ENCODE measurements at regions not wholly inside any gene's neighbourhood (a gene's known extent, or its start where the extent isn't known, plus 50 kb on each side); places are given as distances from the start of the nearest gene placed in this dataset.

DNA sequence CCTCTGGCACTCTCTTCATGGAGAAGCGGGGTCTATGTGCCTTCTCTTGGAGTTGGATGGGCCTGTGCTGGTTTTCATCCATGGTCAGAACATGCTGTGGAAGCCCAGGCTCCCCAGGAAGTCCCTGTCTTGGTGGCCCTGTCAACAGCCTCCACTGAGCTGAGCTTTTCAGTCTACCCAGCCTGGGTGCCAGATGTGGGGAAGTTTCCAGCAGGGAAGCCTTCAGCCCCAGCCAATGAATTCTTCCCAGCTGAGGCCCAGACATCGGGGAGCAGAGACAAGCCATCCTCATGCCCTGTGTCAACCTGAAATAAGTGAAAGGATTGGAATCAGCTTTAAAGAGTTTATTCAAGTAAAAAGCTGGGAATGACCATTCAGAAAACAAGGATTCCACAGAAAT lies 75.1 kb upstream of the PGBD5 start:
- H3K36me3 Mint-ChIP-seq (ENCODE audit: insufficient read depth, unreplicated experiment) = no peaks in the 10 kb centered on the region
- no TSS peak for BruUV-seq (replicated peaks)
- intact Hi-C loops (cut with micrococcal nuclease; ENCODE audit: unreplicated experiment) = no loop called here
- H3K9me3 Mint-ChIP-seq (ENCODE audit: low read depth, unreplicated experiment) = peaks cover 5% of the 10 kb centered on the region
- no peak overlapping the region for H3K4me3 Mint-ChIP-seq (ENCODE audit: low read depth, unreplicated experiment)
- no peak overlapping the region for H3K27ac Mint-ChIP-seq (ENCODE audit: unreplicated experiment)
- TF ChIP-seq, protein P1, sequence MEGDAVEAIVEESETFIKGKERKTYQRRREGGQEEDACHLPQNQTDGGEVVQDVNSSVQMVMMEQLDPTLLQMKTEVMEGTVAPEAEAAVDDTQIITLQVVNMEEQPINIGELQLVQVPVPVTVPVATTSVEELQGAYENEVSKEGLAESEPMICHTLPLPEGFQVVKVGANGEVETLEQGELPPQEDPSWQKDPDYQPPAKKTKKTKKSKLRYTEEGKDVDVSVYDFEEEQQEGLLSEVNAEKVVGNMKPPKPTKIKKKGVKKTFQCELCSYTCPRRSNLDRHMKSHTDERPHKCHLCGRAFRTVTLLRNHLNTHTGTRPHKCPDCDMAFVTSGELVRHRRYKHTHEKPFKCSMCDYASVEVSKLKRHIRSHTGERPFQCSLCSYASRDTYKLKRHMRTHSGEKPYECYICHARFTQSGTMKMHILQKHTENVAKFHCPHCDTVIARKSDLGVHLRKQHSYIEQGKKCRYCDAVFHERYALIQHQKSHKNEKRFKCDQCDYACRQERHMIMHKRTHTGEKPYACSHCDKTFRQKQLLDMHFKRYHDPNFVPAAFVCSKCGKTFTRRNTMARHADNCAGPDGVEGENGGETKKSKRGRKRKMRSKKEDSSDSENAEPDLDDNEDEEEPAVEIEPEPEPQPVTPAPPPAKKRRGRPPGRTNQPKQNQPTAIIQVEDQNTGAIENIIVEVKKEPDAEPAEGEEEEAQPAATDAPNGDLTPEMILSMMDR (IDR thresholded peaks at IDR 0.05; ENCODE audit: unreplicated experiment) = no peak
- no peaks in the 10 kb centered on the region for H3K27me3 Mint-ChIP-seq (ENCODE audit: unreplicated experiment)
- CTCF ChIA-PET = no interaction called here
- no peak for DNase-seq
- H3K4me1 Mint-ChIP-seq (ENCODE audit: low read depth, unreplicated experiment) = peaks cover 19% of the 10 kb centered on the region

- Mint-ChIP-seq H3K27ac (ENCODE audit: unreplicated experiment) (no peak overlapping the region), H3K36me3 (ENCODE audit: insufficient read depth, unreplicated experiment) (no peaks in the 10 kb centered on the region), H3K4me3 (ENCODE audit: low read depth, unreplicated experiment) (no peak overlapping the region), H3K27me3 (ENCODE audit: unreplicated experiment) (peaks cover 3% of the 10 kb centered on the region), H3K4me1 (ENCODE audit: low read depth, unreplicated experiment) (peaks cover 28% of the 10 kb centered on the region), H3K9me3 (ENCODE audit: low read depth, unreplicated experiment) (peaks cover 5% of the 10 kb centered on the region)
- CTCF ChIA-PET = no interaction called here
- TF ChIP-seq, protein P1 (IDR thresholded peaks at IDR 0.05; ENCODE audit: unreplicated experiment) = no peak
- BruUV-seq (replicated peaks) = no TSS peak
- DNase-seq = no peak
- intact Hi-C loops (cut with micrococcal nuclease; ENCODE audit: unreplicated experiment) = no loop called here
Observed at GRCh38 chr1:230500063-230500462, 73.9 kb upstream of the PGBD5 start.

DNA sequence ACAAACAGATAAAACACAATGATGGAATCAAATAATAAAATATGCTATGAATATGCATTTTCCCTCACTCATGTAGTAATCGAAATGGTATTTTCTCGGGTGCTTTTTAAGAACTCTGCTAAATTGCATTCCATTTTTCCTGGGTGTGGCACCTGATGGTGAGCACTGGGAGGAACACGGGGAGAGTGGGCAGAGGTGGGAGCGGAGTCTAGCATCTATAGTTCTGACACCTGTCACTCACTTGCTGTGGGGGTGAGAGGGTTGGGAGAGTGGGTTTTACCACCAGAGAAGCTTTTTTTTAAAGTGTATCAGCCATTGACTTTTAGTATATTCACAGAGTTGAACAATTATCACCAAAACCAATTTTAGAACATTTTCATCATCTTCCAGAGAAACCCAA lies 73.4 kb upstream of the PGBD5 start:
- Mint-ChIP-seq H3K4me3 (ENCODE audit: low read depth, unreplicated experiment) (no peak overlapping the region), H3K4me1 (ENCODE audit: low read depth, unreplicated experiment) (peaks cover 28% of the 10 kb centered on the region), H3K27me3 (ENCODE audit: unreplicated experiment) (peaks cover 8% of the 10 kb centered on the region), H3K27ac (ENCODE audit: unreplicated experiment) (no peak overlapping the region), H3K36me3 (ENCODE audit: insufficient read depth, unreplicated experiment) (no peaks in the 10 kb centered on the region), H3K9me3 (ENCODE audit: low read depth, unreplicated experiment) (peaks cover 6% of the 10 kb centered on the region)
- TF ChIP-seq, protein P1 (IDR thresholded peaks at IDR 0.05; ENCODE audit: unreplicated experiment) = no peak
- no TSS peak for BruUV-seq (replicated peaks)
- DNase-seq = no peak
- intact Hi-C loops (cut with micrococcal nuclease; ENCODE audit: unreplicated experiment) = no loop called here
- CTCF ChIA-PET = no interaction called here

GRCh38 chr1:230498704-230499103 lies 72.6 kb upstream of the PGBD5 start:
- Mint-ChIP-seq H3K4me1 (ENCODE audit: low read depth, unreplicated experiment) (peaks cover 28% of the 10 kb centered on the region), H3K9me3 (ENCODE audit: low read depth, unreplicated experiment) (peaks cover 8% of the 10 kb centered on the region), H3K36me3 (ENCODE audit: insufficient read depth, unreplicated experiment) (no peaks in the 10 kb centered on the region), H3K4me3 (ENCODE audit: low read depth, unreplicated experiment) (no peak overlapping the region), H3K27me3 (ENCODE audit: unreplicated experiment) (peaks cover 15% of the 10 kb centered on the region), H3K27ac (ENCODE audit: unreplicated experiment) (no peak overlapping the region)
- no TSS peak for BruUV-seq (replicated peaks)
- TF ChIP-seq, protein P1 (IDR thresholded peaks at IDR 0.05; ENCODE audit: unreplicated experiment) = no peak
- CTCF ChIA-PET = no interaction called here
- intact Hi-C loops (cut with micrococcal nuclease; ENCODE audit: unreplicated experiment) = no loop called here
- DNase-seq = no peak

GRCh38 chr1:230496451-230496850 lies 70.3 kb upstream of the PGBD5 start:
- peaks cover 19% of the 10 kb centered on the region for H3K4me1 Mint-ChIP-seq (ENCODE audit: low read depth, unreplicated experiment)
- no peaks in the 10 kb centered on the region for H3K36me3 Mint-ChIP-seq (ENCODE audit: insufficient read depth, unreplicated experiment)
- H3K27ac Mint-ChIP-seq (ENCODE audit: unreplicated experiment) = no peak overlapping the region
- DNase-seq = no peak
- TF ChIP-seq, protein P1 (IDR thresholded peaks at IDR 0.05; ENCODE audit: unreplicated experiment) = no peak
- BruUV-seq (replicated peaks) = no TSS peak
- H3K9me3 Mint-ChIP-seq (ENCODE audit: low read depth, unreplicated experiment) = peaks cover 8% of the 10 kb centered on the region
- H3K4me3 Mint-ChIP-seq (ENCODE audit: low read depth, unreplicated experiment) = no peak overlapping the region
- H3K27me3 Mint-ChIP-seq (ENCODE audit: unreplicated experiment) = peaks cover 15% of the 10 kb centered on the region
- intact Hi-C loops (cut with micrococcal nuclease; ENCODE audit: unreplicated experiment) = no loop called here
- CTCF ChIA-PET = no interaction called here

All from Calu3 (cell line).